ENCODE measurements at regions not wholly inside any gene's neighbourhood (a gene's known extent, or its start where the extent isn't known, plus 50 kb on each side); places are given as distances from the start of the nearest gene placed in this dataset.

DNA sequence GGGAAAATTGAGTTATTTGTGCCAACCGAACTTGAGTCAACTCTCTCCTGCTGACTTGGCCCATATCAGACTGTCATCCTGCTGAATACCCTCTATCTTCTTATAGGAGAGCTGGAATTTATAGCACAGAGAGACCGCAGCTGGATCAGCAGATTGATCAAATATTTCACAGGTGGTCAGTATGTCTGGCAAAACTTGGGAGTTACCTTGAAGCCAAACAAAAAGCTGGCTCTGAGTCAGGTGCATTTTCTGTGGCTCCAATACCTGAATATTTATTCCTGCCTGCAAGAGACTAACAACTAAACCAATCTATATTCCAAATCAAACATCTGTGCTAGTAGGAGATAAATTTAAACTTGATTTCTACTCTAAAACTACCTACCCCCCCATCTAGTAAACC is 752.1 kb upstream of the ALCAM start:
- Mint-ChIP-seq H3K9me3 (no peaks in the 10 kb centered on the region; a peak in 1 of 5 replicates), H3K27ac (no peak overlapping the region), H3K36me3 (ENCODE audit: insufficient read depth in 1 of 3, low read depth in 3 of 3) (no peaks in the 10 kb centered on the region; a peak in 1 of 7 replicates), H3K27me3 (ENCODE audit: low read depth) (no peaks in the 10 kb centered on the region), H3K4me3 (no peak overlapping the region; a peak in 1 of 5 replicates), H3K4me1 (no peaks in the 10 kb centered on the region)
- Histone ChIP-seq H2BK20ac (ENCODE audit: low read depth, low read length, poor library complexity, severe bottlenecking) (no peak overlapping the region), H3K14ac (ENCODE audit: insufficient read depth, low read length) (no peak overlapping the region), H3K27me3 (ENCODE audit: insufficient read depth, low read length) (no peaks in the 10 kb centered on the region), H3K4ac (ENCODE audit: low read depth, low read length) (no peak overlapping the region), H4K91ac (ENCODE audit: insufficient read length, low read depth, low read length) (no peak overlapping the region), H3K23ac (ENCODE audit: insufficient read length, low read depth, low read length) (no peak overlapping the region), H3T11ph (ENCODE audit: low read length) (no peak overlapping the region), H3K4me2 (ENCODE audit: insufficient read depth, insufficient read length, low read length) (no peak overlapping the region), H3K23me2 (ENCODE audit: insufficient read length, low read depth, low read length, poor library complexity, severe bottlenecking) (no peaks in the 10 kb centered on the region), H3K79me2 (ENCODE audit: insufficient read depth, low read length) (no peaks in the 10 kb centered on the region), H3K18ac (ENCODE audit: insufficient read length, low read depth, low read length) (no peak overlapping the region), H3K56ac (ENCODE audit: insufficient read length, low read depth, low read length) (no peak overlapping the region), H3K79me1 (ENCODE audit: insufficient read depth, low read depth, low read length, poor library complexity, severe bottlenecking) (no peaks in the 10 kb centered on the region), H3K27ac (ENCODE audit: insufficient read length, low read depth, low read length) (no peak overlapping the region), H2BK5ac (ENCODE audit: insufficient read length, low read length) (no peak overlapping the region), H3K9ac (ENCODE audit: extremely low read depth, insufficient read length, low read length) (no peak overlapping the region), H4K5ac (ENCODE audit: insufficient read length, low read depth, low read length) (no peak overlapping the region), H2BK120ac (ENCODE audit: low read depth, low read length, poor library complexity, severe bottlenecking) (no peak overlapping the region), H4K8ac (replicated peaks; ENCODE audit: insufficient read length, low read depth, low read length) (no peak overlapping the region), H3K9me3 (ENCODE audit: control insufficient read depth, low read depth, low read length) (no peaks in the 10 kb centered on the region), H4K20me1 (ENCODE audit: control insufficient read depth, insufficient read depth, insufficient read length) (no peaks in the 10 kb centered on the region), H2AFZ (ENCODE audit: low read length) (no peak overlapping the region), H2BK12ac (ENCODE audit: insufficient read length, low read depth, low read length) (no peak overlapping the region), H3K4me1 (ENCODE audit: insufficient read depth, low read length) (no peaks in the 10 kb centered on the region), H2BK15ac (ENCODE audit: low read depth, low read length) (no peak overlapping the region), H2AK5ac (ENCODE audit: insufficient read length, low read length) (no peak overlapping the region)
- no CpG with 5 or more reads among the region's 2 CpGs for WGBS (ENCODE audit: extremely low coverage, insufficient read length, low lambda C conversion rate)
- TF ChIP-seq, protein P1, sequence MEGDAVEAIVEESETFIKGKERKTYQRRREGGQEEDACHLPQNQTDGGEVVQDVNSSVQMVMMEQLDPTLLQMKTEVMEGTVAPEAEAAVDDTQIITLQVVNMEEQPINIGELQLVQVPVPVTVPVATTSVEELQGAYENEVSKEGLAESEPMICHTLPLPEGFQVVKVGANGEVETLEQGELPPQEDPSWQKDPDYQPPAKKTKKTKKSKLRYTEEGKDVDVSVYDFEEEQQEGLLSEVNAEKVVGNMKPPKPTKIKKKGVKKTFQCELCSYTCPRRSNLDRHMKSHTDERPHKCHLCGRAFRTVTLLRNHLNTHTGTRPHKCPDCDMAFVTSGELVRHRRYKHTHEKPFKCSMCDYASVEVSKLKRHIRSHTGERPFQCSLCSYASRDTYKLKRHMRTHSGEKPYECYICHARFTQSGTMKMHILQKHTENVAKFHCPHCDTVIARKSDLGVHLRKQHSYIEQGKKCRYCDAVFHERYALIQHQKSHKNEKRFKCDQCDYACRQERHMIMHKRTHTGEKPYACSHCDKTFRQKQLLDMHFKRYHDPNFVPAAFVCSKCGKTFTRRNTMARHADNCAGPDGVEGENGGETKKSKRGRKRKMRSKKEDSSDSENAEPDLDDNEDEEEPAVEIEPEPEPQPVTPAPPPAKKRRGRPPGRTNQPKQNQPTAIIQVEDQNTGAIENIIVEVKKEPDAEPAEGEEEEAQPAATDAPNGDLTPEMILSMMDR (conservative IDR thresholded peaks at IDR 0.05): no peak
- DNase-seq: no peak
